GM19099 (cell line): ENCODE measurements at regions not wholly inside any gene's neighbourhood (a gene's known extent, or its start where the extent isn't known, plus 50 kb on each side); places are given as distances from the start of the nearest gene placed in this dataset.

Experiments used
- POLR2A ChIP-seq: IDR thresholded peaks from 3 replicates; pipeline ENCODE4 v1.6.1; 2011; ENCODE audit warnings: low read depth; ENCODE audit not compliant: insufficient read length; ENCODE audit errors: extremely low read depth

DNA sequence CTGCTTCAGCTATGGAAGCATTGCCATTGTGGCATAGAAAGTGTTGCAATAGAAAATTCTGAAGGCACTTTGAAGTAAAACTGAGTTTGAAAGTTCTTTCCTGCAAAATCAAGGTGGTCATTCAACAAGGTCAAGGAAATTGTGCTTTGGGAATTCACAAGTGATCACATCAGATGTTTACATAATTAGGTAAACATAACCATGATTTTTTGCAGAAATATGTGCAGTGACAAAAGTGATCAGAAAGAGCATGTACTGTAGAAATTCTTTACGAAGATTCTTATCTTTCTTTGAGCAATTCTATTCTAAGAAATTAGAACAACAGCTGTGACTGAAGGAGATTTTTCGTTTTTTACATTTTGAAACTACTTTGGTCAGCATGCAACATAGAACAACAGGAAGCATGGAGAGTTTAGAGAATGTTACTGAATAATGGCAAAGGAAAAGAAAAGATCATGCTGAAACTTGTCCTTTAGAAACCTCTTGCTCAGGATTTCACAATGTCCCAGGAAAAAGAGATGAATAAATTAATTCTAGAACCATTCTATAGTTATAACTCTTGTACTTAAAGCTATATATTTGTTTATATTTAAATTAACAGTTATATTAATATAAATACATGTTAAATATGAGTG, 643.4 kb upstream of the ARPP21 start:
- TF ChIP-seq POLR2A: no peak

DNA sequence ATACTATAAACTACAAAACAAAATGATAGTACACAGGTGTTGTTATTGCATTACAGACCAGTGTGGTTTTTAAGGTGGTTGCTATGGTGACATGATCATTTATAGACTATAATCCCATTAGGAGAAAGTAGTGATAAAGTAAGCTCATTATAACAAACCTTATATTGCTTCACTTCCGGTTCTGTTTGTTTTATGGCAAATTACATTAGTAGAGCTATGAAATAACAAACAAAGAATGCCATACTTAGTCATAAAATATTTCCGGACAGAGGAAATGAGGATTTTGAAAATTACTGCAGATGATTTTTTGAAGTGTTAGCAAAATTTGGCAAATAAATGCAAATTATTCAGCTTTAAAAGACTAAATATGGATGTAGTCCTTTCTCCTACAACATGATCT, 640.4 kb upstream of the ARPP21 start:
- no peak for TF ChIP-seq POLR2A

DNA sequence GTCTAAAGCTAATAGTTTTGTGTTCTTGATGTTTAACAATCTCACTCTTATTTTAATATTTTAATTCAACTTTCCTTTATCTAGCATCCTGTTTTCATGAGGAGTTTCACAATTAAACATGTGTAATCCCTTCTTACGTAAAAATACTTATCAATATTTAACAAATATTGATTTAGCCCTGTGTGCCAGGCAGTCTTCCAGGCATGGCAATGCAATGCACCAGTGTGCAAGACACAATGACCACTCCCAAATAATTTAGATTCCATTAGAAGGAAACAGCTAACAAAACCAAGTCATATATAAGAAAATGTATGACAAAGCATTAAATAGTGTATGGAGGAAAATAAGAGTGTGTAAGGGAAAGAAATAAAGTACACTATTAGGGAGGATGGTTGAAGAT, 627.1 kb upstream of the ARPP21 start:
- no peak for TF ChIP-seq POLR2A

DNA sequence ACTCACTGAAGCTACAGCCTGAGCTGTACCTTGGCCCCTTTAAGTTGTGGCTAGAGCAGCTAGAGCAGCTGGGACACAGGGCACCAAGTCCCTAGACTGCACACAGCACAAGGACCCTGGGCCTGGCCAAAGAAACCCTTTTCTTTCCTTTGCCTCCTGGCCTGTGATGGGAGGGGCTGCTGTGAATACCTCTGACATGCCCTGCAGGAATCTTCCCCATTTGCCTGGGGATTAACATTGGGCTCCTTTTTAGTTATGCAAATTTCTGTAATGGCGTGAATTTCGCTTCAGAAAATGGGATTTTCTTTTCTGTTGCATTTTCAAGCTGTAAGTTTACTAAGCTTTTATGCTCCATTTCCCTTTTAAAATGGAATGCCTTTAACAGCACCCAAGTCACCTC, 611.2 kb upstream of the ARPP21 start:
- TF ChIP-seq POLR2A: no peak

DNA sequence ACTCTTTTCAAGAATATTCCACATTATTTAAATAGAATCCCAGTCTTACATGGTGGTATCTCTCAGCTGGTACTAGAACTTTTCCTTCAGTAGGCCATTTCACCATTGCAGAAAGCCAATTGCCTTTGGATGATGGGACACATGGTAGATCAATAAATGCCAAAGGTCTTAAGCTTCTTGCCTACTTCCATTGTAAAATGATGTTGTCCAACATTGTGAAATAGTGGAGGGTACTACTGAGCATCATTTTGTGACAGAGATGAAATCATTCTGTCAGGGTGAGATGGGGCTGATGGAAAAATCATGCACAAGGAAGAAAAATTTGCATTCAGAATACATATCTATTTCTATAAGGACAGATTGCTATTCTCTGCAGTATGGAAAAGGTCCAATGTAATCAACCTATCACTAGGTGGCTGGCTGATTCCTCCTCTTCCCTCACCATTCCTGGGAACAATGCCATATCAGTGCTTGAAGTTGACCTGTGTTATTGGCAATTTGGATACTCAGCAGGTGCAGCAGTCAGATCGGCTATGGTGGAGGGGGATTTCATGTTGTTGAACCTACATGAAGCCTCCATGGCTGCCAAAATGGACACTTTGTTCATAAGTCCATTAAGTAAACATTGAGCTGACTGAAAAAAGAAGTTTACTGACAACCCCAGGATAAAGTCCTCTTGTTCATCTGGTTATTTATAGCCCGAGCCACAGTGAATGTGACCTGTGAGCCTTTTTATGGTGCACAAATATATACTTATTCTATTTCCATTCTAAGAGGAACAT, 596.9 kb upstream of the ARPP21 start:
- no peak for TF ChIP-seq POLR2A

DNA sequence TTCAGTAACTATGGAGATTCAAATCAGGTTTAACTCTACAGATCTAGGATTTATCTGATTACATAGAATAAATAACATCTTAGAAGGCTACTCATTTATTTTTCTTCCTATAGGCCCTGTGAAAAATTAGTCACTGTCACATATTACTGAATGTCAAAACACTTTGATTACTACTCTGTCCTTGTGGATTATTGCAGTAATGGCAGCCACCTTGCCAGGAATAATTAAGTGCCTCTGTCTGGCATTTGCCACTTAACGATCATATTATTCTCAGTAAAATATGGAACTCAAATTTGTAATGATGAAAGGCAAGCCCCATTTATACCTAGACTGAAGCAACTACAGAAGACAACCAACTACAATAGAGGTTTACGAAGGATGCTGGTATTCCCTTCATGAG, 596.3 kb upstream of the ARPP21 start:
- no peak for TF ChIP-seq POLR2A

DNA sequence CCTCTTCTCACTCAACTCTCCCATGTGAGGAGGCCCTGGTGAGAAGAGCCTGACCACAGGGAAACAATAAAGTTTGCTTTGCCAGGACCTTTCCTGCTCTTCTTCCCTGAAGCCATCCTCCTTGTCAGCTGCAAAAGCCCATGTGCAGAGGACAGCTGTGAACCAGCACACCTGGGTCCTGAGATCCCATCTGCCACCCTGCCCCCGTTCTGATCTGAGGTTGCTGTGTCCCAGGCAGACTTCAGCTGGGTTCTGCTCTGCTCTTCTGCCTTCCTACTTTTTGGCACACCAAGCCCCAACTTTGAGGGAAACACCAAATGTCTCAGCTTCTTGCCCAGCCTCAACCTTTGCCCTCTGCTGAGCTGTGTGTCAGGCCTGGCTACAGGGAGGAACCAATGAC, 595.1 kb upstream of the ARPP21 start:
- TF ChIP-seq POLR2A: no peak

DNA sequence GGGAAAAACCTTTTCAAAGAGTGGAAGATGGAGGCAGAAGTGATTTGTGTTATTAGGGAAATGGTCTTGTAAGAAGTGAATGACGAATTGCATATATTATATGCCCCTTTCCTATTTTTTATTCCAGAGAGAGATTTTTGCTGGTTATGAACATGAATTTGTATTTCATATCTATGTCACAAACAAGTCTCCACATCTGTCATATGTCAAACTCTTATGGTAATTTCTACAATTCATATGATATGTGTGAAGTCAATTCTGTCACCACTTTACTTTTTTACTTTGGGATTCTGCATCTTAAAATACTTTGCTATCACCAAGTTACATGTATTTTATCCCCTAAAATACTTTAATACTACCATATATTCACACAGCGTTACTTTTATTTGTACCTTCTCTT, 594.2 kb upstream of the ARPP21 start:
- no peak for TF ChIP-seq POLR2A

DNA sequence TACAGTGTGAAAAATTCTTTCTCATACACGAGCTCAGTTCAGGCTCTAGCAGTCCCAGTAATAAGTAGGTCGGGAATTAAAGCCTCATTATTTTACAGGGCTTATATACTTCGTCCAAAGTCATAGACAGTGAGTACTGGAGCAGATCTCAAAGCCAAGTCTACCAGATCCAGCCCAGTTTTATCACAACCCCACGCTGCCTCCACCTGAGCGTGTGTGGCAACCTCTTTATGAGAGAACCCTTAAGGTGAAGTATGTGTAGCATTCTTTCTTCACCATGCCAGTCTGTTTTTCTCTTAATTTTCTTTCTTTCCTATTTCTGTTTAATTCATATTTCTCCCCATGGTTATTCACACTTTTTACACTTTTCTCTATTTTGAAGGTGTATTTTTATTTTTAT, 574.6 kb upstream of the ARPP21 start:
- TF ChIP-seq POLR2A: no peak

DNA sequence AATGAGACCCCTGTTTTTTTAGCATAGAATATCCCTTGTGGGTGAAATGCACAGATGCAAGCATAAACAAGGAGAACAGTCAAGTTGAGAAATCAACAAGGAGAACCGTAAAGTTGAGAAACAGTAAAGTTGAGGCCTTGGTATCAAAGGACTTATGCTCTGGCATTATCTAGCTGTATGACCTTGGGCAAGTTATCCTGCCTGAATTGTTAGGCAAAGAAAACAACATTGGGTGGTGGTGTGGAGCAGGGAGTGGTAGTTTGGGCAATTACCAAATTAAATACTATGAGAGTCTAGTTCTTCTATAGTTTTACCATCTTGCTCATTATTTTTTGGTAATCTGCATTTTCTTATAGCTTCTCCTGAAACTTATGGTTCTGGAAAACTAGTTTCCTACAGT, 573.4 kb upstream of the ARPP21 start:
- no peak for TF ChIP-seq POLR2A

DNA sequence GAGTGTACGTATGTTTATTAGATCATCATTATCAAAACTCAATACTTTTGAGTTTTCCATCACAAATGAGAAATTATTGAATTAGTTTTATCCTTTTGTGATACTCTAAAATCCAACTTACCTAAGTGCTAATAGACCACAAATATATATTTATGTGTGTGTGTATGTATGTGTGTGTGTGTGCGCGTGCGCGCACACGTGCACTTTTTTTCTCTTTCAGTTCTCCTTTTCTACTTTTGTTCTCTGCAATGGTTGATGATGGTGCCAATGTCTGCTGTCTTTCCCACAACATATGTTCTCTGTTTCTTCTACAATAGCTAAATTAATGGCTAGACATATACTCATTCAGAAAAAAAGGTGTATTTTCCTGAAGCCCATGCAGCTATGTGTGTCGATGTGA, 571.6 kb upstream of the ARPP21 start:
- no peak for TF ChIP-seq POLR2A

DNA sequence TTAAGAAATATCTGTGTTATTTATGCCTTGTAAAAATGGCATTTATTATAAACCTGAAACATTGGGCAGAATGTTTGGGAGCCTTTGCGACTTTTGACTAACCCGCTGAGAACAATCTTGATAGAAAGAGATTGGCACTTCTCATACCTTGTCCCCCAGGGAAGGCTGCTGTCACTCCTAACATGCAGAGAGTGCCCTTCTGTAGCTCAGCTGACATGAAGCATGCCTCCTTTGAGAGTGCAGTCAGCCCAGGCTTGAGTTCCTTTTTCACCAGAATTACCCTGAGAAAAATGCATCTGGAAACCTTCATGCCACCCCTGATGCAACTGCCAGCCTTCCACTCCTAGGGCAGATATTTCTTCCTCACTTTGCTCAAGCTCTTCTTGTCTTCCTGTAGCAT, 569.2 kb upstream of the ARPP21 start:
- TF ChIP-seq POLR2A: no peak

DNA sequence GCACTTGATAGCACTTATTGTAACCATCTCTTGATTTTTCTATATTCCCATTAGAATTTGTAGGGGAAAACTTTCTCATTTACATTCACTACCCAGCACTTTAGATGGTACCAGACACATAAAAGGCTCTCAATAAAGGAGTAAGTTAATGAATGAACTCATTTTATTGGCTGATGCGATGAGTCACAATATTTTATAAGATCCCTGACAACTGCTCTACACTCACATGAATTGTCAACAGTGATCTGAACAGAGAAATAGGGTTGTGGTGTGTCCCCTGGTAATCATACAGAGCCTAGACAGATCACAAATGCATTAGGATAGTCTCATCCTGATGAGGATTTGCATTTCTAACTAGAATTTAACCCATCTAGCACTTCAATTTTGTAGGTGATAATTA, 567.6 kb upstream of the ARPP21 start:
- no peak for TF ChIP-seq POLR2A

DNA sequence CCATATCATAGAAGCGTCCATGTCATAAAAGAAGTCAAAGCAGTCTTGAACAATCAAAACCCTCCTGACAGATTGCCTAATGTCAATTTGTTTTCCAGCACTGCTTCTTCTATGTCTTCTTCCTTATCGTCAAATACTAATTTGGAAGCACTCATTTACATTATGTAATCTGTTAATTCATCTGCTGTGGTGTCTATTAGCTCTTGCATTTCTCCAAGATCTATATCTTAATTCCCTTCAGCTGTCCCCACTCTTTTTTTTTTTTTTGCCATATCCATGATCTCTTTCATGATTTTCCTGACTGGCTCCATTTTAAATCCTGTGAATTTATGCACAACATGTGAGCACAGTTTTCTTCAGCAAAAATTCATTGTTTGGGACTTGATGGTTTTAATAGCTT, 560.5 kb upstream of the ARPP21 start:
- no peak for TF ChIP-seq POLR2A

DNA sequence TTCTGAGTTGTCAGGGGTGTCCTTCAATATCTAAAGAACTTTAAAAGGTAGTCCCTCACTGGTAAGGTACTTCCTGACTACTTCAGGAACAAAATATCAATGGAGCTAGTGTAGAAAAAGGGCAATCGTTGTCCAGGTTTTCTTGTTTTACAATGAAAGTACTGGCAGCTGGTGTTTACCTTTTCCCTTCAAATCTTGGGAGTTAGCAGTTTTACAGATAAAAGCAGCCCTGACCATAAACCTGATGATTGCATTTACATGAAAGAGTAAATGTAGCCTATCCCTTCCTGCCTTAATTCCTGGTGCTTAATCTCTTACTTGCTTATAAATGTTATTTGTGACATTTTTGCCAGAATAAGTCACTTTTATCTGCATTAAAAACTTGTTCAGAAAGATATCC, 559.9 kb upstream of the ARPP21 start:
- no peak for TF ChIP-seq POLR2A

DNA sequence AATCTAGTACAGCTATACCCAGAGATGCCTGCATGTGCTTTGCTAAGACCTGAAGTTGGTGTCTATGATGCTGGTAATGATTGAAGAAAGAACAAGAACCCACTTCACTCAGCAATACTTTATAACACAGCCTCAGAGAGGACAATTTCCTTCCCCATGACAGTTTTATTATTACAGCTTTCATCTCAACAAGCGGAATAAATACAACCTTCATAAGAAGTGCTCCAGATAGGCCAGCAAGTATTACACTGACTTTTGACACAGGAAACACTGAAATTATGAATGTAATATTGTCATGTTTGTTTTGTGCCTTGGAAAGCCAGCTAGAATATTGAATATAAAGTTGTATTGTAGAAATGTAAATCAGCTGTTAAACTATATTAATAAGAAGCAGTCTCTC, 557.4 kb upstream of the ARPP21 start:
- TF ChIP-seq POLR2A: no peak

DNA sequence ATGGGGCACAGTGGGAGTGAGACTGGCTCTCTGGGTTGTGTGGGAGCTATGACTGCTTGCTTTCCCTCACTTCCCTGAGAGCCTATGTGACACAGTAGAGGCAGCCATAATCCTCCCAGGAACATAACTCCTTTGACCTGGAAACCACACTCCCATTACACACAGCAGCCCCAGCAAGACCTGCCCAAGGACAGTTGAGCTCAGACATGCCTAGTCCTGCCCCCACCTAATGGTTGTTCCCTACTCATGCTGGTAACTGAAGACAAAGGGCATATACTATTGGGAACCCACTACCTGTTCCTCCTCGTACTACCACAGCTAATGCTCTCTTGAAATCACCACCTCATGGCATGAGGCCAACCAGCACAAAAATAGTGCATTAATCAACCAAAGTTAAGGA, 550.4 kb upstream of the ARPP21 start:
- no peak for TF ChIP-seq POLR2A
